Thoracic aorta (tissue), 2 donors: ENCODE measurements at regions not wholly inside any gene's neighbourhood (a gene's known extent, or its start where the extent isn't known, plus 50 kb on each side); places are given as distances from the start of the nearest gene placed in this dataset.
"Not testable (repeated sequence)": the region's sequence is repeated elsewhere in the genome, so short reads cannot be mapped to it uniquely, and the experiment has no call there.

Experiments used
- ATAC-seq: fragments of 150-250 bp; one replicate; pipeline ENCODE4 v1.8.0; 2017; ENCODE audit warnings: low read depth; ENCODE audit not compliant: insufficient number of reproducible peaks, low FRiP score
- DNase-seq: peaks from one replicate; pipeline ENCODE4 v3.0.0-alpha.2; 2020; ENCODE audit warnings: low spot score
- H3K27ac ChIP-seq, 2 donors: fragments of 200-600 bp; sonication (generic); 1 replicate in 1 of 2; 2 replicates in 1 of 2; pipeline ENCODE4 v1.5.1; 2016; ENCODE audit warnings: mild to moderate bottlenecking in 2 of 2, moderate library complexity in 2 of 2
- H3K27me3 ChIP-seq: fragments of 200-600 bp; sonication (generic); replicated peaks from 2 replicates; pipeline ENCODE4 v1.6.0; 2016; ENCODE audit warnings: mild to moderate bottlenecking; ENCODE audit not compliant: insufficient read depth
- H3K36me3 ChIP-seq: fragments of 200-600 bp; sonication (generic); one replicate; pipeline ENCODE4 v1.5.1; 2016
- H3K4me1 ChIP-seq, 2 donors: fragments of 200-600 bp; sonication (generic); 1 replicate in 1 of 2; 2 replicates in 1 of 2; pipeline versions ENCODE4 v1.5.1 to v1.6.0; 2016; ENCODE audit warnings: low read depth in 2 of 2, mild to moderate bottlenecking in 1 of 2; ENCODE audit not compliant: control insufficient read depth in 1 of 2
- H3K4me3 ChIP-seq: fragments of 200-600 bp; sonication (generic); 2 replicates; pipeline ENCODE4 v1.5.1; 2016; ENCODE audit warnings: mild to moderate bottlenecking
- H3K9me3 ChIP-seq: fragments of 200-600 bp; sonication (generic); 2 replicates; pipeline ENCODE4 v1.5.1; 2016
- TF ChIP-seq, protein P1 (sequence below): fragments of 200-600 bp; sonication (generic); IDR thresholded peaks from one replicate; pipeline ENCODE4 v1.5.1; 2019; ENCODE audit warnings: antibody characterized with exemption

- H3K27ac ChIP-seq, result no peak overlapping the region
- H3K4me1 ChIP-seq, result no peaks in the 10 kb centered on the region
- TF ChIP-seq, protein P1, sequence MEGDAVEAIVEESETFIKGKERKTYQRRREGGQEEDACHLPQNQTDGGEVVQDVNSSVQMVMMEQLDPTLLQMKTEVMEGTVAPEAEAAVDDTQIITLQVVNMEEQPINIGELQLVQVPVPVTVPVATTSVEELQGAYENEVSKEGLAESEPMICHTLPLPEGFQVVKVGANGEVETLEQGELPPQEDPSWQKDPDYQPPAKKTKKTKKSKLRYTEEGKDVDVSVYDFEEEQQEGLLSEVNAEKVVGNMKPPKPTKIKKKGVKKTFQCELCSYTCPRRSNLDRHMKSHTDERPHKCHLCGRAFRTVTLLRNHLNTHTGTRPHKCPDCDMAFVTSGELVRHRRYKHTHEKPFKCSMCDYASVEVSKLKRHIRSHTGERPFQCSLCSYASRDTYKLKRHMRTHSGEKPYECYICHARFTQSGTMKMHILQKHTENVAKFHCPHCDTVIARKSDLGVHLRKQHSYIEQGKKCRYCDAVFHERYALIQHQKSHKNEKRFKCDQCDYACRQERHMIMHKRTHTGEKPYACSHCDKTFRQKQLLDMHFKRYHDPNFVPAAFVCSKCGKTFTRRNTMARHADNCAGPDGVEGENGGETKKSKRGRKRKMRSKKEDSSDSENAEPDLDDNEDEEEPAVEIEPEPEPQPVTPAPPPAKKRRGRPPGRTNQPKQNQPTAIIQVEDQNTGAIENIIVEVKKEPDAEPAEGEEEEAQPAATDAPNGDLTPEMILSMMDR, result no peak
- H3K36me3 ChIP-seq, result no peaks in the 10 kb centered on the region
- DNase-seq (no peak), ATAC-seq (no peak)
- H3K9me3 ChIP-seq, result peaks cover 4% of the 10 kb centered on the region
- H3K4me3 ChIP-seq, result no peak overlapping the region
- H3K27me3 ChIP-seq, result no peaks in the 10 kb centered on the region
Observed at GRCh38 chr15:99466701-99467337, 99.0 kb upstream of the MEF2A start.

- Histone ChIP-seq H3K4me3 (no peak overlapping the region), H3K27ac (no peak overlapping the region), H3K27me3 (no peaks in the 10 kb centered on the region), H3K9me3 (no peaks in the 10 kb centered on the region), H3K36me3 (no peaks in the 10 kb centered on the region), H3K4me1 (peaks cover 0 to 3% of the 10 kb centered on the region in 2 donors)
- DNase-seq (no peak), ATAC-seq (no peak)
- TF ChIP-seq, protein P1, result no peak
Observed at GRCh38 chr15:99467338-99467720, 98.5 kb upstream of the MEF2A start.

- TF ChIP-seq, protein P1, result no peak
- H3K36me3 ChIP-seq, result no peaks in the 10 kb centered on the region
- no peak for DNase-seq
- no peak overlapping the region for H3K4me3 ChIP-seq
- no peak overlapping the region for H3K27ac ChIP-seq
- H3K4me1 ChIP-seq, result peaks cover 2 to 7% of the 10 kb centered on the region in 2 donors
- H3K9me3 ChIP-seq, result no peaks in the 10 kb centered on the region
- no peaks in the 10 kb centered on the region for H3K27me3 ChIP-seq
- ATAC-seq, result no peak
Observed at GRCh38 chr15:99467853-99468464, 97.8 kb upstream of the MEF2A start.

GRCh38 chr15:99470204-99470603 is 95.6 kb upstream of the MEF2A start:
- not testable (repeated sequence) for H3K27ac ChIP-seq, H3K36me3 ChIP-seq, H3K4me3 ChIP-seq, DNase-seq, H3K27me3 ChIP-seq, H3K9me3 ChIP-seq, ATAC-seq
- peaks cover 11 to 23% of the 10 kb centered on the region in 2 donors for H3K4me1 ChIP-seq

DNA sequence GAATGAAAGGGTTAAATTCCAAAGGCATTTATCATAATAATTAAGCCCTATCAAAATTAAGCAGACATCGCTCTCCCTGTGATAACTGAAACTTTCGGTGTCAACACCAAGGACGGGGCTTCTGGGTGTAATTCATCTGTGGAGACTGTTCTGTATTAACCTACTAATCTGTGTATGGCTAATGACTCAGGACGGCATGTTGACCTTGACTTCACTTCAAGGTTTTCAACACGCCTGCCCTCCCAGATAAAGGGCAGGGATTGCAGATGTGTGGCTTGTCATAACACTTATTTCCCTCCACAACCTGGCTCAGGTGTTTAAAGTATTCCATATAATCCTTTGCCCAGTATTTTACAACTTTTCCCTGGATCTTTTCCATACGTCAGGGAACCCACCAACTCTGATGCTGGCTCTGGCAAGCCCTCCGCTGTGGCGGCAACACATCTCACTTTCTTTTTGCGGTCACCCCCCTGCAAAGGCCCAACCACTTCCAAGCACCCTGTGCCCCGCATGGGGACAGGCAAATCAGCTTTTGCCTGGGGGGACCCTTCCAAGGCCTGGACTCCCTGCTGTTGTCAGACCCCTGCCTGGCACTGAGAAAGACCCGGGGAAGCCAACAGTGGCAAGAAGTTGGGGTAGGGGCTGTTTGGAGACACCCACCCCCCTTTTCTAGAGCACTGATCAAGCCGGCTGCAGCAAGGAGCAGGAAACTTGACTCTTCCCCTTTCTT is 93.2 kb upstream of the MEF2A start:
- ATAC-seq (no peak), DNase-seq (no peak)
- H3K9me3 ChIP-seq, result no peaks in the 10 kb centered on the region
- TF ChIP-seq, protein P1, result no peak
- no peaks in the 10 kb centered on the region for H3K27me3 ChIP-seq
- no peak overlapping the region for H3K27ac ChIP-seq
- no peaks in the 10 kb centered on the region for H3K36me3 ChIP-seq
- no peak overlapping the region for H3K4me3 ChIP-seq
- H3K4me1 ChIP-seq, result peaks cover 25 to 45% of the 10 kb centered on the region in 2 donors
